Heart right ventricle (tissue), 16 donors: ENCODE measurements at regions not wholly inside any gene's neighbourhood (a gene's known extent, or its start where the extent isn't known, plus 50 kb on each side); places are given as distances from the start of the nearest gene placed in this dataset.

ENCODE experiments used
- ATAC-seq, 8 donors: fragments of 200-7000 bp; cut with Tn5 transposase; one replicate each; pipeline ENCODE4 v1.9.1; 2020; ENCODE audit warnings: mild to moderate bottlenecking in 8 of 8, moderate library complexity in 8 of 8, moderate number of reproducible peaks in 1 of 8
- DNase-seq, 2 donors: peaks; one replicate each; pipeline ENCODE4 v3.0.0-alpha.2; 2020
- H3K27ac ChIP-seq, 10 donors: fragments of 200-600 bp; sonication (generic) in 2 of 10; one replicate each; pipeline versions ENCODE4 v1.5.0 to v1.8.0; 2020 to 2022; ENCODE audit warnings: mild to moderate bottlenecking in 3 of 10
- H3K27me3 ChIP-seq, 7 donors: fragments of 200-600 bp; one replicate each; pipeline ENCODE4 v1.8.0; 2021 to 2022; ENCODE audit warnings: mild to moderate bottlenecking in 2 of 7
- H3K36me3 ChIP-seq, 9 donors: fragments of 200-600 bp; sonication (generic) in 1 of 9; one replicate each; pipeline versions ENCODE4 v1.5.0 to v1.8.0; 2020 to 2022; ENCODE audit warnings: mild to moderate bottlenecking in 2 of 9
- H3K4me1 ChIP-seq, 9 donors: fragments of 200-600 bp; sonication (generic) in 1 of 9; one replicate each; pipeline versions ENCODE4 v1.5.0 to v1.8.0; 2020 to 2022; ENCODE audit warnings: mild to moderate bottlenecking in 4 of 9
- H3K4me3 ChIP-seq, 10 donors: fragments of 200-600 bp; sonication (generic) in 2 of 10; one replicate each; pipeline versions ENCODE4 v1.5.0 to v1.8.0; 2020 to 2022; ENCODE audit warnings: mild to moderate bottlenecking in 7 of 10, moderate library complexity in 2 of 10
- H3K9me3 ChIP-seq, 11 donors: fragments of 200-600 bp in 10 of 11; sonication (generic) in 2 of 11; one replicate each; pipeline versions ENCODE4 v1.5.0 to v1.8.0; 2013 to 2022; ENCODE audit warnings: mild to moderate bottlenecking in 2 of 11, control low read depth in 1 of 11, moderate library complexity in 1 of 11
- CTCF ChIP-seq, 9 donors: fragments of 200-600 bp; sonication (generic) in 2 of 9; IDR thresholded peaks; one replicate each; pipeline versions ENCODE4 v1.5.0 to v1.8.0; 2021 to 2022; ENCODE audit warnings: antibody characterized with exemption in 9 of 9, mild to moderate bottlenecking in 5 of 9, moderate library complexity in 1 of 9
- WGBS, 2 donors: extraction: QIAGEN DNeasy Blood & Tissue Kit; methylation state at CpG; one replicate each; pipeline ENCODE4 v1.1.7; 2013; ENCODE audit warnings: inconsistent platforms in 1 of 2; 5-methylcytosine and 5-hydroxymethylcytosine counted together
- intact Hi-C, 10 donors: fragments of 100-400 bp; cut with DNase I; formaldehyde crosslinking; loops; one replicate each; pipeline versions ENCODE4 v1.11.1 to v1.14.2; 2022
- donor health status: Arrhythmogenic right ventricular cardiomyopathy.
- donor health status: ischemic (EF 13 %, LVEDD 7.1; RV severe dilation, severe dysfunction).
- donor health status: healthy with polysubstance abuse.
- donor health status: DM: no; HTN: yes; CAD: no.
- donor health status: DM: no; HTN: no; CAD: no.
- donor health status: ischemic (EF 25% LVEDD 6.9; RV normal size, moderate dysfunction).
- donor health status: ischemic (EF 25% LVEDD 5.7; RV mildly dilated, moderate dysfunction).
- donor health status: healthy.
- donor health status: DM: yes; HTN: yes; CAD: no.
- donor health status: Ischemic cardiomyopathy.
- donor health status: ischemic (EF 35%, LVEDD 5.7; RV mildly dilated, moderate dysfunction).
- donor health status: nonischemic (EF 11% LVEDD 7.7; RV severe dilation, severe dysfunction).
- donor health status: DM: yes; HTN: yes; CAD: no.
- donor health status: PGD.
- donor health status: ischemic (EF 29% LVEDD 5.4; RV normal size, mild dysfunction).
- donor health status: nonischemic (EF 23%, LVEDD 6.1; RV moderate dilation, normal function).

GRCh38 chr6:68010936-68011335, 624.1 kb upstream of the ADGRB3 start:
- H3K27ac ChIP-seq = no peak overlapping the region
- ATAC-seq = no peak
- no peak overlapping the region for H3K4me3 ChIP-seq
- 86 to 87% methylated on average over 4 of the region's 4 CpGs for WGBS, 2 donors
- no peaks in the 10 kb centered on the region for H3K27me3 ChIP-seq
- no peaks in the 10 kb centered on the region for H3K4me1 ChIP-seq
- peaks cover 0 to 7% (median 0%) of the 10 kb centered on the region in 11 donors for H3K9me3 ChIP-seq
- intact Hi-C loops = no loop called here
- no peaks in the 10 kb centered on the region for H3K36me3 ChIP-seq
- DNase-seq = no peak
- TF ChIP-seq CTCF (IDR thresholded peaks at IDR 0.05) = no peak

- 40 to 61% methylated on average over 2 of the region's 2 CpGs for WGBS, 2 donors
- Histone ChIP-seq H3K9me3 (peaks cover 0 to 4% (median 0%) of the 10 kb centered on the region in 11 donors), H3K27me3 (no peaks in the 10 kb centered on the region), H3K4me1 (no peaks in the 10 kb centered on the region), H3K36me3 (no peaks in the 10 kb centered on the region), H3K4me3 (no peak overlapping the region), H3K27ac (no peak overlapping the region)
- ATAC-seq = no peak
- intact Hi-C loops = no loop called here
- no peak for TF ChIP-seq CTCF (IDR thresholded peaks at IDR 0.05)
- no peak for DNase-seq
Measured at GRCh38 chr6:68008445-68008844, 626.6 kb upstream of the ADGRB3 start.

GRCh38 chr6:68007717-68008116, 627.4 kb upstream of the ADGRB3 start:
- Histone ChIP-seq H3K9me3 (peaks cover 0 to 4% (median 0%) of the 10 kb centered on the region in 11 donors), H3K4me1 (no peaks in the 10 kb centered on the region), H3K36me3 (no peaks in the 10 kb centered on the region), H3K27me3 (no peaks in the 10 kb centered on the region), H3K27ac (no peak overlapping the region), H3K4me3 (no peak overlapping the region)
- ATAC-seq = no peak
- intact Hi-C loops = no loop called here
- DNase-seq = no peak
- no peak for TF ChIP-seq CTCF (IDR thresholded peaks at IDR 0.05)

- no peak overlapping the region for H3K27ac ChIP-seq
- intact Hi-C loops = no loop called here
- no peaks in the 10 kb centered on the region for H3K36me3 ChIP-seq
- H3K4me3 ChIP-seq = no peak overlapping the region
- no peak for ATAC-seq
- TF ChIP-seq CTCF (IDR thresholded peaks at IDR 0.05) = no peak
- H3K27me3 ChIP-seq = no peaks in the 10 kb centered on the region
- no peaks in the 10 kb centered on the region for H3K4me1 ChIP-seq
- no peak for DNase-seq
- no peaks in the 10 kb centered on the region for H3K9me3 ChIP-seq
Measured at GRCh38 chr6:67986694-67987232, 648.3 kb upstream of the ADGRB3 start.
